Right kidney (tissue), 1 donor: ENCODE measurements at regions not wholly inside any gene's neighbourhood (a gene's known extent, or its start where the extent isn't known, plus 50 kb on each side); places are given as distances from the start of the nearest gene placed in this dataset.
"Not testable (repeated sequence)": the region's sequence is repeated elsewhere in the genome, so short reads cannot be mapped to it uniquely, and the experiment has no call there.

Experiments used
- DNase-seq: peaks from one replicate; pipeline ENCODE4 v3.0.0-alpha.2; 2016

DNA sequence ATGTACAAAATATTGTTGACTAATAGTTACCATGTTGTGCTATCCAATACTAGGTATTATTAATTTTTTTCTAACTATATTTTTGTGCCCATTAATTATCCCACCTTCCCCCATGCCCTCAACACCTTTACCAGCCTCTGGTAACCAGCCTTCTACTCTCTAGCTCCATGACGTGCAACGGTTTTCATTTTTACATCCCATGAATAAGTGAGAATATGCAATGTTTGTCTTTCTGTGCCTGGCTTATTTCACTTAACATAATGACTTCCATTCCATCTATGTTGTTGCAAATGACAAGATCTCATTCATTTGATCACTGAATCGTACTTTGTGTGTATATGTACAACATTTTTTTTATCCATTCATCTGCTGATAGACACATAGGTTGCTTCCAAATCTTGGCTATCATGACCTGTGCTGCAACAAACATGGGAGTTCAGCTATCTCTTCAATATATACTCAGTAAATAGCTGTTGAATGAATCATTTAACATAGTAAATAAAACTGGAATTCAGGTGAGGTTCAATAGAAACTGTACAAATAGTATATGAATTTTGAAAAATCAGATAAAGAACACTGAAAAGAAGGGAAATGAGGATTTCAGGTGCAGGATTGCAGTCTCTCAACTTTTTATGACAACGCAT is 509.0 kb upstream of the MIR17HG start:
- DNase-seq = no peak

DNA sequence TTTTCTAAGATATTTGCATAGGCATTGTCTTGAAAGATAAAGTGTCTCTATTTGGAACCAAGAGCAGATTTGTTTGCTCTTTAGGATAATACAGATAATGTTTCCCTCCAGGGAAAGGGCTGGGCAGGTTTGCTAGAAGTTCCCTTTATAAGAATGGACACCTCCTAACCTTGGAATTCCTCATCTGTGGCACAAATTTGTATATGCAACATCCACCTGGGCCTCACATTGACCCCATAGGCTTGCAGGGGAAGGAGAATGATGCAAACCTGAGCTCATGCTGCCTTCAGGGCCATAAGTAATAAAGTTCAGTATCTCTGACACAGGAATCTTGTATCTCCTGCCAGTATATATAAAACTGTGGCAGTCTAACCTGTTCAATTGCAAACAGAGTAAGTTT is 508.4 kb upstream of the MIR17HG start:
- no peak for DNase-seq

DNA sequence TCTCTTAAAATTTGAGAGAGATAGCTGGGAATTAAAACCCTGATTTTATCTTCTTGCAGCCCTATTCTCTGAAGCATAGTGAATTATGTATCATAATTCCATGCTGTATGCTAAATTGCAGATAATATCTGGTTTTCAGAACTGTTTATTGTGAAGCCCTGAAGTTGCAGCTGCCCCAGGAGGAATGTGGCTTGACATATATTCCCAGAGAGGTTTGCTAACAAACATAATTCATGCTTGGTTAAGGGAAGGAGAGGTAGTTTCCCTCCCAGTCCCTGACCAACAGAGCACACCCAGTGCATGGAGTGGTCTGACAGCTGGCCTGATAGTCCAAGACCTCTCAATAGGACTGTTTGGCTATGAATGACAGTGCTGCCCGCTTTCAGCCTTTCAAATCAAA is 500.6 kb upstream of the MIR17HG start:
- no peak for DNase-seq

DNA sequence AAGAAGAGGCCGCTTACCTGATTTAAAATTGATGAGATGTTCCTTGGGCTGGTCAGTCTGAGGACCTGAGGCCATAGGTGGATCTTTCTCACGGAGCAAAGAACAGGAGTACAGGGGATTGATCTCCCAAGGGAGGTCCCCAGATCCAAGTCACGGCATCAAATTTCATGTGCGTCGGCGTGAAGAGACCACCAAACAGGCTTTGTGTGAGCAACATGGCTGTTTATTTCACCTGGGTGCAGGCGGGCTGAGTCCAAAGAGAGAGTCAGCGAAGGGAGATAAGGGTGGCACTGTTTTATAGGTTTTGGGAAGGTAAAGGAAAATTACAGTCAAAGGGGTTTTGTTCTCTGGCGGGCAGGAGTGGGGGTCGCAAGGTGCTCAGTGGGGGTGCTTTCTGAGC is 493.8 kb upstream of the MIR17HG start:
- not testable (repeated sequence) for DNase-seq

DNA sequence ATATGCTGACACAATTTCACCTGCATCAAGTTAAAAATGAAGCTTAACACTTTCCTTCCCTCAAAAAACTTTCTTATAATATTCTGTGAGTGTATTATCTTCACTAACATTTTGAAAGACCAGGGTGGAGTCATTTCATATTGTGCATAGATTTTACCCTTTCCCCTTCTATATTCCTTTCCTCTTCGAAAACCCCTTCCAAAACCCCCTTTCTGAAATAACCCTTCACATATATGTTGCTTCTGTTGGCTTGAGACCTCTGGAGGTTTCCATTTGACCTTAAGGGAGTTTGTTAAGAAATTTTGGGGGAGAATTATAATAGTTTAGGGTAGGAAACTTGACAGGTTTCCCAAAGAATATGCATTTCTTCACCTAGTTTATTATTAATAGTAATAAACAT is 489.6 kb upstream of the MIR17HG start:
- DNase-seq = no peak

DNA sequence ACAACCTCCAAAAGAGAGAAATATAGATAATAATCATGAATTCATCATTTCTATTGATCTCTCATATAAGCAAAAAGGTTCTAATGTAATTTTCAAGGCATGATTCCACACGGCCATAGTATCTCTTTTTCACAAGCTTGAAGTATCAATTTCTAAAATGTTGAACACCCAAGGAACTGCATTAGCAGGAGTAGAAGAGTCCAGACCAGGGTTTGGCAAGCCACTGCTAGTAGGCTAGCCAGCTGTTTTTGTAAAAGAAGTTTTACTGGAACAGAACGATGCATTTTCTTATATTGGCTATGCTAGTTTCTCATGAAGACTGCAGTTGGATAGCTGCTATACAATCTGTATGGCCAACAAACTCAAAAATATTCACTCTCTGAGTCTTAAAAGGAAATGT is 481.5 kb upstream of the MIR17HG start:
- no peak for DNase-seq

DNA sequence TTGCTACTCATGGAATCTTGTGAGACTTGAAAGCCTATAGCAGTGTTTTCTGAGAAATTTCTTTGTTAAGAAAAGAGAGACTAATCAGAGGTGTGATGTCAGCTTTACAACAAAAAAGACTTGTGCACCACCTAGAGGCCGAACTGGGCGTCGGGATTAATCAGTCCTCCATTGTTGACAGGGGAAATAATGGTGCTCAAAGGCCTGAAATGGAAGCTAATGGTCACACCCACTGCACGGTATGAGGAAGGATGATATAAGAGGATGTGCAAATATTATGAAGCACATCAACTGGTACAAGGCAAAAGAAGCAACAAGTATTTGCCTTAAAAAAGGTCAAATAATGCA is 480.2 kb upstream of the MIR17HG start:
- DNase-seq = peak; percentile 49

DNA sequence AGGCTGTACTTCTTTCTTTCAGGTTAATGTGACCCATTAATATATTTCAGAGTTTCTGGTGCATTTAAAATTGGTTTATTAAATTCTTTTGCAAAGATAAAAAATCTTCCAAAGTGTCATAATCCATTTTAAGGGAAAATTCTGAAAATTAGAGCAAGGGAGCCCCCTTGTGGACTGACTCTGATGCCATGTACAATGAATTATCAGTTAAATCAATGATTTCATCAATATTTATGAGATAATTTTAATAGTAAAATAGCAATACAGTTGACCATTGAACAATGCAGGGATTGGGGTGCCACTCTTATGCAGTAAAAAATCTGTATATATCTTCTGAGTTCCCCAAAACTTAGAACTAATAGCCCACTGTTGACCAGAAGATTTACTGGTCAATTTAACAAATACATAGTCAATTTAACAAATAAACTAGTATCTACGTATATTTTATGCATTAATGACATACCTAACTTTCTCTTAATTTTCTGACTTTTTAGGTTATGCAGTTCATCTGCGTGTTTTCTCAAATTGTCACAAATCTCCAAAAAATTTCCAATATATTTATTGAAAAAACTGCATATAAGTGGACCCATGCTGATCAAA is 479.1 kb upstream of the MIR17HG start:
- DNase-seq = no peak

DNA sequence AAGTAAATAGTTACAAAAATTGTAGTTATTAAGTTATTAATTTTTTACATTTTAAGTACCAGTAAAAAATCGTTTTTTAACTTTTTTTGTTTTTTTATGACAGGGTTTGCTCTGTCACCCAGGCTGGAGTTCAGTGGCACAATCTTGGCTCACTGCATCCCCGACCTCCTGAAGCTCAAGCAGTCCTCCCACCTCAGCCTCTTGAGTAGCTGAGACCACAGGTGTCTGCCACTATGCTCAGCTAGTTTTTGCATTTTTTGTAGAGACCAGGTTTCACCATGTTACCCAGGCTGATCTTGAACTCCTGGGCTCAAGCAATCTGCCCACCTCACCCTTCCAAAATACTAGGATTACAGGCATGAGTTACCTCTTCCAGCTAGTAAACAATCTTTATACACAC is 477.9 kb upstream of the MIR17HG start:
- no peak for DNase-seq

DNA sequence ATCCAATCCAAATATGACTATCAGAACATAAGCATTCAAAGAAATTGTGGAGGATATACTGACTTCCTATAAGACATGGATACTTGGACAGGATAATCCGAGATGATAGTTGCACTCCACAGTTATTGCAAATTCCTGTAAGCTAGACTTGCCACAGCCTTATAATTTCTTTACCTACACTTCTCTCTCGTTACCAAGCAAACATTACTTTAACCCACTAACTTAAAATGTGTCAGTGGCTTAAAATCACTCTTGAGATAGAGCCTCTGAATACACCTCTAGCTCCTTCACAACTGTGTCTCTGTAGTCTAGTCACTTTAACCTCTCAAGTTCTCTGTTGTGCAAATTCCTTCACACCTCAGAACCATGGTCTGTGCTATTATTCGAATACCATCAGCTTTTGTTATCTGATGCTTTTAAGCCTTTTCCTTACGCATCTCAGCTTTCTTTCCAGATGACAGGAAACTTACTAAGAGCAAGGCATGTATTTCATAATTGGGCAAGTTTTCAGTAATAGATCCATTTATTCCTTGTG is 474.9 kb upstream of the MIR17HG start:
- no peak for DNase-seq

DNA sequence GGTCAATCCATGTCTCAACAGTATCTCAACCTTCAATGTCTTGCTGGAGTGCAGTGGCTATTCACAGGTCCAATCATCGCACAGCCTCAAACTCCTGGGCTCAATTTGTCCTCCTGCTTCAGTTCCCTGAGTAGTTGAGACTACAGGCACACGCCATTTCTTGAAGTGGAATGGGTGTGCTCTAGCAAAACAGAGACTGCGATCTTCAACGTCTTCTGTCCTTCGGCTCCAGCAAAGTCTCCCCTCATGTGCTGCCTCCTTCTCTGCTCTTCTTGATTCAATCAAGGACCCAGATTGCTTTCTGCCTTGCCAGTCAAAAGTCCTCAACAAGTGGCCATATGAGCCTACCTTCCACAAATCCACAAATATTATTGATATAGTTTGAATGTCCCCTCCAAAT is 466.7 kb upstream of the MIR17HG start:
- DNase-seq = no peak

DNA sequence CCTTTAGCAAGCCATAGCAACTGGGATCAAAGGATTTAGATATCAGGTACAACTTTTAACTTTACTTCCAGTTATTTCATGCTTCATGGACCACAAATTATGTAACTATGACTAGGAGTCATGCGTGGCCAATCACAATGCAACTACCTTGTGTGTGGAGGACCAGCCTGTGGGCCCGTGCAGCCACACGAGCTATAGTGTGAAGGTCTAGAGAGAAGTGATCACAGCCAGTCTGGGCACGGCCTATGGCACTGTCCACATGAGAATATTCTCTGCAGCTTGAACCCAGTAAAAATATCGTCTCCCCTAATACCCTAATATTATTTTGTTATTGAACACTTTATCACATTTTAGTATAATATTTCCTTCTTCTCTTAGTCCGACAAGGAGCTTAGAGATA is 464.9 kb upstream of the MIR17HG start:
- no peak for DNase-seq

DNA sequence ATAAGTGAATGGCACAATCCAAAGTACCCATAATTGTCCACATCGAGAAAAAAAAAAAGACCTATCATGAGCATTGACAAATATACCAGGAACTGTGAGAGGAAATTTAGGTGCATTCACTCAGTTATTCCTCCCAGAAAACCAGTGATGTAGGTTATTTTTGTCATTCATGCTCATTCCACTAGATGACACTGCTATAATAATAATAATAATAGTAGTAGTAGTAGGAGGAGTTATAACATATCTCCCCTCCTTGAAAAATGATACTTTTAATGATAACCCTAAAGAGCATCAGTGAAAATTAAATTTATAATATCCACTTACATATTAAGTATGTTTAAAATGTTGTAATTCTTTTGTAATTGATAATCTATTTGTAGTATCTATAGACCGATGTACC is 463.9 kb upstream of the MIR17HG start:
- no peak for DNase-seq

DNA sequence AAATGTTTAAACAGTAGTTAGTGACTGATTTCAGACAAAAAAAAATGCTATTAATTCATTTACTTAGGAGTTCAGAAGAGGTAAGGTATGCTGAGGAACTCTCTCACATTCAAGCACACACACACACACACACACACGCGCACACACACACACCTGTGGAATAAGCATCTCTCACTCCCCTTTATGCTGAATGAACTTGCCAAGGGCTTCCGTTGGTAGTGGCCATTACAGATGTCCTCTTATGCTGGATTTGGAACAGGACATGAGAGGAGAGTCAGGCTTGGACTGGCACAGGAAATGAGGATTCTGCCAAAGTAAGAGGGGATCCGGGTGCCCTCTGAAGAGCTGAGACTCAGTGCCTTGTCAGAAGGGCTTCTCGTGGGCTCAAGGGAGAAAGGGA is 463.4 kb upstream of the MIR17HG start:
- no peak for DNase-seq

DNA sequence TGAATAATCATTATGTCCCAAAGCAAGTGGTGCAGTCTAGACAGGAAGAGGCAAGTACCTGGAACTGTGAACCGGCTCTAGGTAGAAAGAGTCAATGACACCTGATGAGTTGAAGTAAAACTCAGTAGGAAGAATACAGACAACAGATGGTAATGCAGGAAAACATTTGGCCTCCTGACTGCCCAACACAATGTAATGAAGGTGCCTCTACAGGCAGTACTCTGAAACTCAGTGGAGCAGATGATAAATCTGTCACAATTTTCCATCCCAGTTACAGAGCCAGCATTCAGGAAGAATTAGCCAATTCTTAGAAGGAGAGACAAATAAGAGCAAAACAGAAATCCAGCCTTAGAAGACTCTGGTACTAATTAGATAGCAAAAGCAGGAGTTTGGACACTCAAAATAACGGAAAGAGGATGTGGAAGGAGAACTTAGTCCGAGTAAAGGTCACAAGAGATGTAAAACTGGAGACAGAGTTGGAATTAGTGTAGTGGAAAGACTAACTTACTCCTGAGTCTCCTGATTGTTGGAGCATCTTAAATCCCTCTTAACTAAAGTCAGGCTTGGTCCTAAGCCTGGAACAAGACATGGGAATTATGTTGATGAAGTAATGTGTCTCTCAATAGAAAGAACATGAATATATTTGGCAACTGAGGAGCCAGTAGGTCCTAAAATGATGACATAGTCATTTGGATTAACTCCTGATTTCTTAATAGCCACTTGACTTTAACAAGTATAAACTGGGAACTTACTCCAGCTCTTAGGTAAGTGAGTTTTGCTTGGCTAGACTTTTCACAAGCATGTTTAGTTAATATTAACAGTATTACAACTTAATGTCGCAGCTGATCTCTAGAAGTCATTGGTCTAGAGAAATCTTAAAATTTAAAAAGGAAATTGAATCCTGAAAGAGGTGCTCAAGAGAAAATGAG is 457.3 kb upstream of the MIR17HG start:
- DNase-seq = no peak

DNA sequence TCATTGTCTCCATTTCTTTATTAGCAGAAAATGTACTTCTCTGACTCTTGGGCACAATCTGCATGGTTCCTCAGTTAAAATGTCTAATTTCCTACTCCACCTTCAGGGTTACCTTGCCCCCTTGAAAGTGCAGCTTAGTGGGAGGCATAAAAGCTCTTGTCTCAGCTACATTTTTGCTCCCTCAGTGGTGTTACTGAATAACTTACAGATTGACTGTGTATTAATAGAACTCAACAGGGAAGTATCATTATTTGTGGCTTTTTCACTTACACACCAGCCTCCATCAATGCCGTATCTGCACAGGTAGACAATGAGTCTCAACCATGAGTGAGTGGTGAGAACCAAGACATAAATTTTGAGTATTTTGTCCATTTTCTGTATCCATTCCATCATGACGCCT is 456.2 kb upstream of the MIR17HG start:
- no peak for DNase-seq

DNA sequence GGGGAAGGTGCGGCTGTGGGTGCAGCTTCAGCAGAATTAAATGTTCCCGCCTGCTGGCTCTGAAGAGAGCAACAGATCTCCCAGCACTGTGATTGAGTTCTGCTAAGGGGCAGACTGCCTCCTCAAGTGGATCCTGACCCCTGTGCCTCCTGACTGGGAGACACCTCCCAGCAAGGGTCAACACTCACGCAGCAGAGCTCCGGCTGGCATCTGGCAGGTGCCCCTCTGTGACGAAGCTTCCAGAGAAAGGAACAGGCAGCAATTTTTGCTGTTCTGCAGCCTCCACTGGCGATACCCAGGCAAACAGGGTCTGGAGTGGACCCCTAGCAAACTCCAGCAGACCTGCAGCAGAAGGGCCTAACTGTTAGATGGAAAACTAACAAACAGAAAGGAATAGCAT is 454.3 kb upstream of the MIR17HG start:
- DNase-seq = not testable (repeated sequence)

DNA sequence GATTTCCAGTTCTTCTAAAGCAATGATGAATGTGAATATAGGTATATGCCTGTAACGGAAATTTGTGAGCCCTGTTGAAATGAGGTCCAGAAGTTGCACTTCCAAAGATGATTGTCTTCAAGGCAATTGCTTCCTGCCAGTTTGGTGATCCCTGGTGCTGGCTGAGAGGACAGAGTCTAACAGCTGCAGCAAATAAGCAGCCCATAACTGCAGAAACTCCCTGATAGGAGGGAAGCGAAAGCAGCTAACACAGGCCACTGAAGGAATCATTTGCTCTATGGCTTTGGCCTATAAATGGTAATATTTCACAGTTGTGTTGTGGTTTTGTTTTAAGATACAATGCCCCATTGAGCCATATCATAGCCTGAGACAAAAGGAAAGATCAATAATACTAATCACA is 451.5 kb upstream of the MIR17HG start:
- DNase-seq = no peak

DNA sequence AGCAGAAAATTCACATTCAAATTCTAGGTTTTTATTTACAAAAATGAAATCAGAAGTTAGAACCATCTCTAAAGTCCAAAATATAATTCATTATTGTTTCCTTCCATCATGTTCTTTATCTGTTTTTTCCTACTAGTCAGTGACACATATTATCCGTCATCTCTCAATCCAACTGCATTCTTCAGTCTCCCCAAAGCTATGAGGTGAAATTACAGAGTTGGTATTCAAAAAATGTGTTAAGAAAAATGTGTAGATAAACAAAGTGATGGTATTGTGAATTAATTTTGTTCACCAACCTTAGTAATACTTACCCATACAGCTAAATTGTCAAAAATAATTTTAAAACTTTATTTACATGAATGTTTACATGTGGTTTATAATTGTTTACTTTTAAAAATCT is 448.7 kb upstream of the MIR17HG start:
- no peak for DNase-seq

DNA sequence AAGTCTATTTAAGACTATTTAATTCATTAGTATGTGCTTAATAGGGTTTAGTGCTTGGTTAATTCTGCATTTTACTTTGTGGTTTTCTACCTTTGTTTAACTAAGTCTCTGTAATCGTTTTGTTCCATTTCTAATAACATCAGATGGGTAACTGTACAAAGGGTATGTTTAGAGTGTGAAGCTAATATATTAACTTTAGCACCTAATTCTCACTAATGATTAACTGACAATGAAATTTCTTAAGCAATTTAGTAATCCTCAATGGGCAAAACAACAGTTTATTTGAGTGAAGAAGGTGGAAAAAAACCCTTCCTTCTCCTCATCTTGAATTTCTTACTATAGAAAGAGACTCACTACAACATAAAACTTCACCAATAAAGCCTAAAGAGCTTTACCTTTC is 448.1 kb upstream of the MIR17HG start:
- no peak for DNase-seq

DNA sequence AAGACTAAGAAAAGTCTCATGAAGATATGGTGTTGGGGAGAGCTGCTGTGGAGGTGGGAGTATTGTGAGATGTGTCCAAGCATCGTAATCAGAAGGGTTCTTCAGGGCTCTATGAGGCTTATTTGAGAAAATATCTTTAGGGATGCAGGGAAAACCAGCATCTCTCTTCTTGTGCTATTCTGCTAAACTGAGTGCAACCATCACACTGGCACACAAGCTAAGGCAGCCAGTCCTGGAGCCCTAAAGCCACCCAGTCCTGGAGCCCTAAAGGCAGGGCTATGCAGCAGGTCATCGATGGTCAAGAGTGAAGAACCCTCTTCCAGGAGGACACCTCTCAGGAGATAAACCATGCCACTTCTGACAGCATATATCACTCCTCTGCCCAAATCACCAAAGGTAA is 445.2 kb upstream of the MIR17HG start:
- DNase-seq = no peak

DNA sequence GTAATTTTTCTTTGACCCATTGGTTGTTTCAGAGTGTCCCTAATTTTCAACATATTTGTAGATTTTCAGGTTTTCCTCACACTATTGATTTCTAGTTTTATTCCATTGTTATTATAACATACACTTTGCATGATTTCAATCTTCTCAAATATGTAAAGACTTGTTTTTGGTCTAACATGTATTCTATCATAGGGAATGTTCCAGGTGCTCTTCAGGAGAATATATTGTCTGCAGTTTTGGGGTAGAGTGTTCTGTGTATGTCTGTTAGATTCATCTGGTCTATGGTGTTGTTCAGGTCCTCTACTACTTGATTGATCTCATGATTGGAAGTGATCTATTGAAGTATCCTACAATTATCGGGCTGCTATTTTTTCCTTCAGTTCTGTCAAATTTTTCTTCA is 440.9 kb upstream of the MIR17HG start:
- no peak for DNase-seq

DNA sequence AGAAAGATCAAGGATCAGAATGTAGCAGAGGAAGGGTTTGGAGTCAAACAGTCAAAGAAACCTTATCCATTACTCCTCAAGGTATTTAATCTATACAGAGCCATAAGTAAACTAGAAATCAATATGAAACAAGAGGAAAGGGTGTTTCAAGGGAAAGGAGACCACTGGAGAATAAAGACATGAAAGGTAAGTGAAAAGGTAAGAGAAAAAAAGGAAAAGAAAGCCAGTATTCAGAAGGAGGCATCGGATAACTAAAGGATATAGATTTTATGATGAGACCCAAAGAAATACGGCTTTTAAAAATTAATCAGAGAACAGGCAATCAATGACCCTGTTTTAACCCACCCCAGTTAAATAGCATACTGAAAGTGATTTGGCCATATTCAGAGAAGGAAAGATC is 438.7 kb upstream of the MIR17HG start:
- DNase-seq = no peak
